ENCODE measurements at regions not wholly inside any gene's neighbourhood (a gene's known extent, or its start where the extent isn't known, plus 50 kb on each side); places are given as distances from the start of the nearest gene placed in this dataset.

- intact Hi-C loops (cut with micrococcal nuclease): loop anchor here (10.0 kb wide), 1 partner anchor 59 kb away; no protein-coding TSS in a partner anchor
- Mint-ChIP-seq H3K9me3 (peaks cover 8% of the 10 kb centered on the region), H3K27me3 (no peaks in the 10 kb centered on the region), H3K27ac (no peak overlapping the region), H3K4me3 (no peak overlapping the region), H3K4me1 (no peaks in the 10 kb centered on the region), H3K36me3 (ENCODE audit: low read depth) (no peaks in the 10 kb centered on the region)
- no peak for TF ChIP-seq CTCF (IDR thresholded peaks at IDR 0.05)
- ChIA-PET POLR2A (no interaction called here), CTCF (no interaction called here)
- DNase-seq (no peak), ATAC-seq (ENCODE audit: low read depth) (no peak)
Measured at GRCh38 chr16:62135911-62136310, 99.7 kb upstream of the CDH8 start.

- CTCF ChIA-PET: no interaction called here
- Mint-ChIP-seq H3K27me3 (no peaks in the 10 kb centered on the region), H3K4me1 (no peaks in the 10 kb centered on the region), H3K9me3 (peaks cover 8% of the 10 kb centered on the region), H3K36me3 (ENCODE audit: low read depth) (no peaks in the 10 kb centered on the region), H3K27ac (no peak overlapping the region), H3K4me3 (no peak overlapping the region)
- DNase-seq (no peak), ATAC-seq (ENCODE audit: low read depth) (no peak)
- TF ChIP-seq CTCF (IDR thresholded peaks at IDR 0.05): no peak
- POLR2A ChIA-PET: no interaction called here
- intact Hi-C loops (cut with micrococcal nuclease): loop anchor here (10.0 kb wide), 1 partner anchor 59 kb away; no protein-coding TSS in a partner anchor
Measured at GRCh38 chr16:62135446-62135845, 99.2 kb upstream of the CDH8 start.

GRCh38 chr16:62130101-62130500, 93.9 kb upstream of the CDH8 start:
- ChIA-PET CTCF (no interaction called here), POLR2A (no interaction called here)
- Mint-ChIP-seq H3K9me3 (peaks cover 5% of the 10 kb centered on the region), H3K4me3 (no peak overlapping the region), H3K36me3 (ENCODE audit: low read depth) (no peaks in the 10 kb centered on the region), H3K4me1 (no peaks in the 10 kb centered on the region), H3K27ac (no peak overlapping the region), H3K27me3 (no peaks in the 10 kb centered on the region)
- intact Hi-C loops (cut with micrococcal nuclease): loop anchor here (10.0 kb wide), 1 partner anchor 65 kb away; no protein-coding TSS in a partner anchor
- no peak for ATAC-seq (ENCODE audit: low read depth)
- TF ChIP-seq CTCF (IDR thresholded peaks at IDR 0.05): no peak
- no peak for DNase-seq

- Mint-ChIP-seq H3K36me3 (ENCODE audit: low read depth) (no peaks in the 10 kb centered on the region), H3K9me3 (peaks cover 2% of the 10 kb centered on the region), H3K4me3 (no peak overlapping the region), H3K27ac (no peak overlapping the region), H3K27me3 (no peaks in the 10 kb centered on the region), H3K4me1 (no peaks in the 10 kb centered on the region)
- ChIA-PET CTCF (no interaction called here), POLR2A (no interaction called here)
- no peak for DNase-seq
- TF ChIP-seq CTCF (IDR thresholded peaks at IDR 0.05): no peak
- no peak for ATAC-seq (ENCODE audit: low read depth)
- intact Hi-C loops (cut with micrococcal nuclease): no loop called here
Measured at GRCh38 chr16:62105244-62105643, 69.0 kb upstream of the CDH8 start.

GRCh38 chr16:62102588-62102987, 66.3 kb upstream of the CDH8 start:
- Mint-ChIP-seq H3K4me3 (no peak overlapping the region), H3K27ac (no peak overlapping the region), H3K9me3 (no peaks in the 10 kb centered on the region), H3K4me1 (no peaks in the 10 kb centered on the region), H3K27me3 (no peaks in the 10 kb centered on the region), H3K36me3 (ENCODE audit: low read depth) (no peaks in the 10 kb centered on the region)
- ChIA-PET CTCF (no interaction called here), POLR2A (no interaction called here)
- ATAC-seq (ENCODE audit: low read depth) (no peak), DNase-seq (no peak)
- intact Hi-C loops (cut with micrococcal nuclease): no loop called here
- TF ChIP-seq CTCF (IDR thresholded peaks at IDR 0.05): no peak

All from activated B cell treated with CpG ODN at 0.5 μM for 24 hours (primary cell).